Left lung (tissue), 4 donors: ENCODE measurements at regions not wholly inside any gene's neighbourhood (a gene's known extent, or its start where the extent isn't known, plus 50 kb on each side); places are given as distances from the start of the nearest gene placed in this dataset.
A peak's percentile ranks its signal among the peaks of the same experiment; 100 is the strongest.
"Not testable (repeated sequence)": the region's sequence is repeated elsewhere in the genome, so short reads cannot be mapped to it uniquely, and the experiment has no call there.

Source experiments
- ATAC-seq: fragments of 200-7000 bp; cut with Tn5 transposase; one replicate; pipeline ENCODE4 v1.9.1; 2020; ENCODE audit warnings: moderate library complexity
- DNase-seq, 4 donors: peaks; one replicate each; pipeline ENCODE4 v3.0.0-alpha.2; 2013 to 2020
- H3K27ac ChIP-seq, 2 donors: fragments of 200-600 bp; sonication (generic) in 1 of 2; one replicate each; pipeline versions ENCODE4 v1.5.0 to v1.8.0; 2020 to 2021
- H3K27me3 ChIP-seq, 2 donors: fragments of 200-600 bp; sonication (generic) in 1 of 2; one replicate each; pipeline versions ENCODE4 v1.5.0 to v1.8.0; 2020 to 2021
- H3K36me3 ChIP-seq, 2 donors: fragments of 200-600 bp; sonication (generic) in 1 of 2; one replicate each; pipeline versions ENCODE4 v1.5.0 to v1.8.0; 2020 to 2021
- H3K4me1 ChIP-seq, 2 donors: fragments of 200-600 bp; one replicate each; pipeline ENCODE4 v1.8.0; 2021
- H3K4me3 ChIP-seq, 2 donors: fragments of 200-600 bp; sonication (generic) in 1 of 2; one replicate each; pipeline versions ENCODE4 v1.5.0 to v1.8.0; 2020 to 2021; ENCODE audit warnings: mild to moderate bottlenecking in 1 of 2
- H3K9me3 ChIP-seq, 2 donors: fragments of 200-600 bp; sonication (generic) in 1 of 2; one replicate each; pipeline versions ENCODE4 v1.5.0 to v1.8.0; 2020 to 2021
- intact Hi-C, 2 donors: fragments of 100-400 bp; cut with DNase I; formaldehyde crosslinking; loops; one replicate each; pipeline versions ENCODE4 v1.11.2 to v1.14.2; 2022
- TF ChIP-seq, protein P1 (sequence below), 2 donors: fragments of 200-600 bp; sonication (generic) in 1 of 2; IDR thresholded peaks; one replicate each; pipeline versions ENCODE4 v1.5.0 to v1.8.0; 2021; ENCODE audit warnings: antibody characterized with exemption in 2 of 2
- donor health status: DM: no; HTN: yes; CAD: no.
- donor health status: DM: no; HTN: no; CAD: no.

DNA sequence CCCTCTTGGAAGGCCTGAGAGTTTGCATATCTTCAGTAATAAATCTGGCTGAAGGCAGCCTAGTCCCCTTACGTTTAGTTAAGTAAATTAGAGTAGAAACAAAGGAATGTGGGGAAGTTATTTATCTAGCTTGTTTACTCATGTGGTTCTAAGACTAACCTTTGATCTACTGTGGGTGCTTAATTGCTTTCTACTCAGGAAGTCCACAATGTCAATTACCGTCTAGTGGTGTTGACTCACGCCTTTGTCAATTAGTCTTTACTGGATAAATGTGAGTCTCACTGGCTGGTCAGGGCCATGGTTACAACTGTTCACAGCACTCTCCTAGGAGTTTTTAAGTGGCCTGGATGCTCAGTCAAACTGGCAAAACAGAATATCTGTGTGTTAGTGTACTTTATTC, 2338.4 kb downstream of the TP53TG3F start:
- Histone ChIP-seq H3K4me1 (no peaks in the 10 kb centered on the region), H3K27ac (no peak overlapping the region), H3K27me3 (no peaks in the 10 kb centered on the region), H3K4me3 (no peak overlapping the region), H3K36me3 (no peaks in the 10 kb centered on the region), H3K9me3 (peaks cover 0 to 54% of the 10 kb centered on the region in 2 donors)
- TF ChIP-seq, protein P1, sequence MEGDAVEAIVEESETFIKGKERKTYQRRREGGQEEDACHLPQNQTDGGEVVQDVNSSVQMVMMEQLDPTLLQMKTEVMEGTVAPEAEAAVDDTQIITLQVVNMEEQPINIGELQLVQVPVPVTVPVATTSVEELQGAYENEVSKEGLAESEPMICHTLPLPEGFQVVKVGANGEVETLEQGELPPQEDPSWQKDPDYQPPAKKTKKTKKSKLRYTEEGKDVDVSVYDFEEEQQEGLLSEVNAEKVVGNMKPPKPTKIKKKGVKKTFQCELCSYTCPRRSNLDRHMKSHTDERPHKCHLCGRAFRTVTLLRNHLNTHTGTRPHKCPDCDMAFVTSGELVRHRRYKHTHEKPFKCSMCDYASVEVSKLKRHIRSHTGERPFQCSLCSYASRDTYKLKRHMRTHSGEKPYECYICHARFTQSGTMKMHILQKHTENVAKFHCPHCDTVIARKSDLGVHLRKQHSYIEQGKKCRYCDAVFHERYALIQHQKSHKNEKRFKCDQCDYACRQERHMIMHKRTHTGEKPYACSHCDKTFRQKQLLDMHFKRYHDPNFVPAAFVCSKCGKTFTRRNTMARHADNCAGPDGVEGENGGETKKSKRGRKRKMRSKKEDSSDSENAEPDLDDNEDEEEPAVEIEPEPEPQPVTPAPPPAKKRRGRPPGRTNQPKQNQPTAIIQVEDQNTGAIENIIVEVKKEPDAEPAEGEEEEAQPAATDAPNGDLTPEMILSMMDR (IDR thresholded peaks at IDR 0.05), result no peak
- ATAC-seq (no peak), DNase-seq (no peak)
- intact Hi-C loops, result no loop called here

GRCh38 chr16:35798885-35799426, 2339.5 kb downstream of the TP53TG3F start:
- Histone ChIP-seq H3K4me3 (no peak overlapping the region), H3K9me3 (peaks cover 0 to 43% of the 10 kb centered on the region in 2 donors), H3K27ac (no peak overlapping the region), H3K27me3 (no peaks in the 10 kb centered on the region), H3K4me1 (no peaks in the 10 kb centered on the region), H3K36me3 (no peaks in the 10 kb centered on the region)
- DNase-seq (peak in 1 of 4 donors; percentile 37), ATAC-seq (no peak)
- intact Hi-C loops, result no loop called here
- TF ChIP-seq, protein P1 (IDR thresholded peaks at IDR 0.05), result no peak

DNA sequence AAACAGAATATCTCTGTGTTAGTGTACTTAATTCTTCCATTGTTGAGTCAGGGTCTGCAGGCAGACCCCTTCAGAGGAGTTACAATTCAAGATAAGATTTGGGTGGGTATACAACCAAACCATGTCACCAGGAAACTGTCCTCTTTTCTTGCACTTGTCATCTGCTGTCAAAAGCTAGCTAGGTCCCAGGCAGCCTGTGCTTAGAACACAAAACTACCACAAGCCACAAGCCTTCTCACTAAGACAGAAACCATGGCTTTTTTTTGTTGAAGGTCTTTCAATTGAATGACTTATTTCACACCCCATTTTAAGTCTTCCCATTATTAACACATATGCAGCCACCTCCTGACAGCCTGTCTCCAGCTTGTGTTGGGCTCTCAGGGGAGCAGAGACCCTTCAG, 2345.1 kb downstream of the TP53TG3F start:
- ATAC-seq, H3K4me3 ChIP-seq, H3K4me1 ChIP-seq, DNase-seq, intact Hi-C loops, H3K27me3 ChIP-seq, H3K36me3 ChIP-seq, H3K27ac ChIP-seq: not testable (repeated sequence)
- H3K9me3 ChIP-seq, result peaks cover 0 to 31% of the 10 kb centered on the region in 2 donors

GRCh38 chr16:35823342-35823741, 2363.9 kb downstream of the TP53TG3F start:
- intact Hi-C loops, result no loop called here
- no peaks in the 10 kb centered on the region for H3K36me3 ChIP-seq
- no peaks in the 10 kb centered on the region for H3K27me3 ChIP-seq
- DNase-seq, result no peak
- no peak for ATAC-seq
- TF ChIP-seq, protein P1 (IDR thresholded peaks at IDR 0.05), result no peak
- H3K27ac ChIP-seq, result no peak overlapping the region
- H3K4me1 ChIP-seq, result no peaks in the 10 kb centered on the region
- peaks cover 0 to 21% of the 10 kb centered on the region in 2 donors for H3K9me3 ChIP-seq
- no peak overlapping the region for H3K4me3 ChIP-seq

DNA sequence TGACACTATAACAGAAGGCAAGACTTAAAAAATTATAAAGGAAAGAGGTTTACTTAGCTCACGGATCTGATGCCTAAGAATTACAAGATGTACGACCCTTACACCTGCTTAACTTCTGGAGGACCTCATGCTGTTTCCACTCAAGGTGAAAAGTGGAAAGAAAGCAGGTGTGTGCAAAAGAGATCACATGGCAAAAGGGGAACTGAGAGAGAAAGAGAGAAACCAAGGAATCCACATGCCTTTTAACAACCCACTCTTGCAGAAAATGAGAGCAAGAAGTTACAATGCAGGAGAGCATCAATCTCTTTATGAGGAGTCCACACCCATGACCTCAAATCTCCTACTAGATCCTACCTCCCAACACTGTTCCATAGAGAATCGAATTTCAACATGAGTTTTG, 2382.2 kb downstream of the TP53TG3F start:
- H3K27ac ChIP-seq, result no peak overlapping the region
- ATAC-seq (no peak), DNase-seq (no peak)
- no peaks in the 10 kb centered on the region for H3K36me3 ChIP-seq
- H3K27me3 ChIP-seq, result no peaks in the 10 kb centered on the region
- TF ChIP-seq, protein P1 (IDR thresholded peaks at IDR 0.05), result no peak
- no peaks in the 10 kb centered on the region for H3K4me1 ChIP-seq
- peaks cover 0 to 44% of the 10 kb centered on the region in 2 donors for H3K9me3 ChIP-seq
- H3K4me3 ChIP-seq, result no peak overlapping the region
- intact Hi-C loops, result no loop called here

- no peak overlapping the region for H3K4me3 ChIP-seq
- intact Hi-C loops, result no loop called here
- H3K9me3 ChIP-seq, result peaks cover 0 to 30% of the 10 kb centered on the region in 2 donors
- H3K36me3 ChIP-seq, result no peaks in the 10 kb centered on the region
- H3K27me3 ChIP-seq, result no peaks in the 10 kb centered on the region
- TF ChIP-seq, protein P1 (IDR thresholded peaks at IDR 0.05), result no peak
- no peak for ATAC-seq
- no peaks in the 10 kb centered on the region for H3K4me1 ChIP-seq
- no peak overlapping the region for H3K27ac ChIP-seq
- no peak for DNase-seq
Observed at GRCh38 chr16:35862242-35862641, 2402.8 kb downstream of the TP53TG3F start.
